Activated naive CD8-positive, alpha-beta T cell treated with anti-CD3 and anti-CD28 coated beads, Interleukin-2, amount 10 ng/mL, durations not matched to agents 7 days and 5 days (primary cell): ENCODE measurements at regions not wholly inside any gene's neighbourhood (a gene's known extent, or its start where the extent isn't known, plus 50 kb on each side); places are given as distances from the start of the nearest gene placed in this dataset.
"Not testable (repeated sequence)": the region's sequence is repeated elsewhere in the genome, so short reads cannot be mapped to it uniquely, and the experiment has no call there.

Experiments
- ATAC-seq: fragments of 150-1000 bp; cut with Tn5 transposase; one replicate; pipeline ENCODE4 v1.10.0; 2021; ENCODE audit warnings: low read depth, moderate library complexity
- POLR2A ChIA-PET: fragments of 350-600 bp; sonication (Branson Sonifier 250); formaldehyde crosslinking; loops from one replicate; lab custom pipeline; 2021; ENCODE audit warnings: antibody characterized with exemption; lab: Charles Lee
- DNase-seq: peaks from one replicate; pipeline ENCODE4 v3.0.0; 2021
- H3K27ac Mint-ChIP-seq: one replicate; pipeline ENCODE4 v1.8.0; 2022; ENCODE audit warnings: mild to moderate bottlenecking, mixed read lengths
- H3K27me3 Mint-ChIP-seq: one replicate; pipeline ENCODE4 v1.8.0; 2022; ENCODE audit warnings: mild to moderate bottlenecking, moderate library complexity, mixed read lengths
- H3K36me3 Mint-ChIP-seq: one replicate; pipeline ENCODE4 v1.8.0; 2021; ENCODE audit warnings: mild to moderate bottlenecking, mixed read lengths
- H3K4me1 Mint-ChIP-seq: one replicate; pipeline ENCODE4 v1.8.0; 2021; ENCODE audit warnings: mixed read lengths
- H3K4me3 Mint-ChIP-seq: one replicate; pipeline ENCODE4 v1.8.0; 2022; ENCODE audit warnings: mild to moderate bottlenecking, moderate library complexity, mixed read lengths
- H3K9me3 Mint-ChIP-seq: one replicate; pipeline ENCODE4 v1.8.0; 2021; ENCODE audit warnings: mixed read lengths

DNA sequence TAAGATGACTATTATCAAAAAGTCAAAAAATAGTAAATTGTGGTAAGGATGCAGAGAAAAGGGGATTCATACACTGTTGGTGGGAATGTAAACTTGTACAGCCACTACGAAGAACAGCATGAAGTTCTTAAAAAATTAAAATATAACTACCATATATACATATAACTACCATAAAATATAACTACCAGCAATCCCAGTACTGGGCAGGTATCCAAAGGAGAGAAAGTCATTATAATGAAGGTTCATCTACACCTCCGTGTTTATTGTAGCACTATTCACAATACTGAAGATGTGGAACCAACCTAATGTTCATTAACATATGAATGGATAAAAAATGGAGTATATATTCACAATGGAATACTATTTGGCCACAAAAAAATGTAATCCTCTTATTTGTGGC, 360.9 kb upstream of the CT83 start:
- Mint-ChIP-seq H3K27me3 (no peaks in the 10 kb centered on the region), H3K4me1 (no peaks in the 10 kb centered on the region), H3K9me3 (no peaks in the 10 kb centered on the region), H3K27ac (no peak overlapping the region), H3K4me3 (no peak overlapping the region), H3K36me3 (no peaks in the 10 kb centered on the region)
- POLR2A ChIA-PET = no interaction called here
- DNase-seq (no peak), ATAC-seq (no peak)

DNA sequence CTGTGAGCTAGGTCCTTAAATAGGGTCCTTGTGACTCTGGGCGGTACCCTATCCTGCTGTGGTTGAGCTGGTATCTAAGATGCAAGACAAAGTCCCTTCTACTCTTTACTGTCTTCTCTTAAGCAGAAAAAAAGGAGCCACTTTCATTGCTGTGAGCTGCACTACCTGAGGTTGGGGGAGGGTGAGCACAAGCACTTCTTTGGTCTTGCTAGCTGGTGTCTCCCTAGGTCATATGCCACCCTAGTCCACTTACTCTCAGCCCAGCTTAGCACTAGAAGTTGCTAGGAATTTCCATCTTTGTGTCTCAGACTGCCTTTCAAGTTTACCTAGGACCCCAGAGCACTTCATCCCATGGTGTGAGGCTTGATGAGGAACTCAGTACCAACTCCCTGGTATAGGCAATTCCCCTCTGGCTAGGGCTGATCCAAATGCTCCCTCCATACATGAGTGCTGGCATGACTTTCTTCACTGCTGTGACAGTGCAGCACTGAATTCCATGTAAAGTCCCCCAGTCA, 343.6 kb upstream of the CT83 start:
- H3K27ac Mint-ChIP-seq = no peak overlapping the region
- no peaks in the 10 kb centered on the region for H3K27me3 Mint-ChIP-seq
- POLR2A ChIA-PET = no interaction called here
- ATAC-seq = no peak
- no peak overlapping the region for H3K4me3 Mint-ChIP-seq
- H3K4me1 Mint-ChIP-seq = no peaks in the 10 kb centered on the region
- no peaks in the 10 kb centered on the region for H3K9me3 Mint-ChIP-seq
- no peaks in the 10 kb centered on the region for H3K36me3 Mint-ChIP-seq
- no peak for DNase-seq

DNA sequence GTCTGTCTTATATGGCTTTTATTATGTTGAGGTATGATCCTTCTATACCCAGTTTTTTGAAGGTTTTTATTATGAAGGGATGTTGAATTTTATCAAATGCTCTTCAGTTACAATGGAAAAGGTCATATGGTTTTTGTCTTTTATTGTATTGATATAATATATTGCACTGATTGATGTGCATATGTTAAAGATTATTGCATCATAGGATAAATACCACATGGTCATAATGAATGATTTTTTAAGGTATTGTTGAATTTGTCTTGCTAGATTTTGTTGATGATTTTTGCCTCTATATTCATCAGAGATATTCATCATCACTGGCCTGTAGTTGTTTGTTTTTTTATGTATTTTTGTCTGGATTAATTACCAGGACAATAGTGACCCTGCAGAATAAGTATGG, 339.2 kb upstream of the CT83 start:
- no peak overlapping the region for H3K27ac Mint-ChIP-seq
- H3K9me3 Mint-ChIP-seq = no peaks in the 10 kb centered on the region
- H3K36me3 Mint-ChIP-seq = no peaks in the 10 kb centered on the region
- H3K4me3 Mint-ChIP-seq = no peak overlapping the region
- H3K4me1 Mint-ChIP-seq = no peaks in the 10 kb centered on the region
- POLR2A ChIA-PET = no interaction called here
- no peaks in the 10 kb centered on the region for H3K27me3 Mint-ChIP-seq
- ATAC-seq (no peak), DNase-seq (no peak)

DNA sequence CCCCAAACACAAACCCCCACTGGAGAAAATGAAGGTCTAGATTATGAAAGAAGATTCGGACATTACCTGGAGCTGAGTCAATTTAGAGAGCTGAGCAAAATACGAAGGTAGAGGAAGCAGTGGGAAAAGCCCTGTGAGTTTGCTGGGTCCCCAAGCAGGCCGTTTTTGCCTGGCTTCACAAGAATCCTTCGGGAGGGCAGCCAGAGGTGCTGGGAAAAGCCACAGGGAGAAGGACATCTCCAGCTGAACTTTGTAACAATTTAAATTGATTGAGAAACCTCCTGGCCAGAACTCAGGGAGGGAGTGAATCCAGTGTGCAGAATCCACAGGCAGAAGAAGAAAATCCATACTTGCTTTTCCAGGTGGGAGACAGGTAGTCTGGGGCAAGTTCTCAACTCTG, 319.1 kb upstream of the CT83 start:
- H3K27me3 Mint-ChIP-seq = no peaks in the 10 kb centered on the region
- no peaks in the 10 kb centered on the region for H3K9me3 Mint-ChIP-seq
- POLR2A ChIA-PET = no interaction called here
- DNase-seq (no peak), ATAC-seq (no peak)
- no peaks in the 10 kb centered on the region for H3K36me3 Mint-ChIP-seq
- no peaks in the 10 kb centered on the region for H3K4me1 Mint-ChIP-seq
- no peak overlapping the region for H3K4me3 Mint-ChIP-seq
- no peak overlapping the region for H3K27ac Mint-ChIP-seq

DNA sequence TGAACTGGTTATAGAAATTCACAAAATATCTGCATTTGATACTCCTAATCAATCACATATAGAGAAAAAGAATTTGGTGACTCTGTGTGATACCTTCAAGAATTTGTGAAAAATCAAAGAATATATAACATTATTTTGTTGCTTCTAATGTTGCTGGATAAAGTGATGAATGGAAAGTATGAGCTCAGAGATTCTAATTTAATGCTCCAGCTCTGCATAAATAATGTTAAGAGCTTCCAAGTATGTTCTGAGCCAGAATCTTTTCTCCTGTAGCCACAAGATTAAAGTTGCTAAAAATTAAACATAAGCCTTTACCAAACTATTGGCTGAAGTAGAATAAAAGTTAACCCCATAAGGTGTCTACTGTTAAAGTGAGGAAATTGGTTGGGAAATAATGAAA, 294.7 kb upstream of the CT83 start:
- no peak for DNase-seq
- no peak for ATAC-seq
- H3K4me1 Mint-ChIP-seq = no peaks in the 10 kb centered on the region
- no peaks in the 10 kb centered on the region for H3K36me3 Mint-ChIP-seq
- H3K9me3 Mint-ChIP-seq = no peaks in the 10 kb centered on the region
- POLR2A ChIA-PET = no interaction called here
- H3K4me3 Mint-ChIP-seq = no peak overlapping the region
- H3K27me3 Mint-ChIP-seq = no peaks in the 10 kb centered on the region
- no peak overlapping the region for H3K27ac Mint-ChIP-seq

DNA sequence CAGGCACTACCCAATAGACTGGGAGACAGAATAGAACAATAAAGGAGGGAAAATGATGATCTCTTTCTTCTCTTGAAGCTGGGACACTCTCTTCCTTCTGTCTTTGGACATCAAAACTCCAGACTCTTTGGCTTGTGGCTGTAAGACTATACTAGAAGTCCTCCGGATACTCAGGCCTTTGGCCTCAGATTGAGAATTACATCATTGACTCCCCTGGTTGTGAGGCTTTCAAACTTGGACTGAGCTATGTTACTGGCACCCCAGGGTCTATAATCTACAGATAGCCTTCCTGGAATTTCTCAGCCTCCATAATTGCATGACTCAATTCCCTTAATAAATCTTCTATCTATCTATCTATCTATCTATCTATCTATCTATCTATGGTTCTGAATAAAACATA, 294.2 kb upstream of the CT83 start:
- H3K4me3 Mint-ChIP-seq = no peak overlapping the region
- H3K9me3 Mint-ChIP-seq = no peaks in the 10 kb centered on the region
- H3K36me3 Mint-ChIP-seq = no peaks in the 10 kb centered on the region
- no peaks in the 10 kb centered on the region for H3K27me3 Mint-ChIP-seq
- ATAC-seq (no peak), DNase-seq (no peak)
- no peak overlapping the region for H3K27ac Mint-ChIP-seq
- no peaks in the 10 kb centered on the region for H3K4me1 Mint-ChIP-seq
- POLR2A ChIA-PET = no interaction called here

DNA sequence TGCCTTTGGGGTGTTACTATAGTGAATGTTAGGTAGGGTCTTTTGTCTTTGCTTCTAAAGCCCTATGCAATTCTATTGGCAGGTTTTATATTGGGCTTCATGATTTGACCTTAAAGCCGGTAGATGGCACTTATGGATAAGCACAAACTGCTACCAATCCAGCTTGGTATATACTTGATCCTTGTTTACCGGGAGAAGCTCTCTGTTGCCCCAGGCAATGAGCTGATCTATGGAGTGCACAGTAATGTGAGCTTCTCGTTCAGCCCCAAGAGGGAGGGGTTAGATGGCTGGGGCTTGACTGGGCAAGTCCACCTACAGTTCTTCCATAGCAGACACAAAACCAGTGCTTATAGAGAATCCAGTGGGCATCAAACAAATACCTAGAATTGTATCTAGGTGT, 287.2 kb upstream of the CT83 start:
- peaks cover 2% of the 10 kb centered on the region for H3K9me3 Mint-ChIP-seq
- H3K36me3 Mint-ChIP-seq = no peaks in the 10 kb centered on the region
- ATAC-seq (no peak), DNase-seq (no peak)
- no peaks in the 10 kb centered on the region for H3K4me1 Mint-ChIP-seq
- no peaks in the 10 kb centered on the region for H3K27me3 Mint-ChIP-seq
- H3K27ac Mint-ChIP-seq = no peak overlapping the region
- POLR2A ChIA-PET = no interaction called here
- no peak overlapping the region for H3K4me3 Mint-ChIP-seq

DNA sequence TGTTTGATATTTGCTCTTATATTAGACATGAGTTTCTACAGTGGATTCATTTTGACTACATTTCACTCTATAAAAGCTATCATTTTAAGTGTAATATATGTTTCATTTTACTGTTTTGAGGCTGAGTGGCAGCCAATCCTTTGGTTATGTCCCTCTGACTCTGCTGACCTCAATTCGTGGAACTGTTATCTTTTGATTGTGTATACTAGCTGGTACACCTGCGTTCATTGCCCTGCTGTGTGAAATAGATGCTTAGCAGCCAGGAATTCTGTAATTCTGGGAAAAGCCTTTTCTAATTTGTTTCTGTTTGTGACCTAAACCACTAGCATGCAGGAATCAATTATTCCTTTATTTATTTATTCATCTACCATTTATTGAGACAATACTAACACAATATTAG, 269.4 kb upstream of the CT83 start:
- DNase-seq (no peak), ATAC-seq (no peak)
- no peak overlapping the region for H3K27ac Mint-ChIP-seq

DNA sequence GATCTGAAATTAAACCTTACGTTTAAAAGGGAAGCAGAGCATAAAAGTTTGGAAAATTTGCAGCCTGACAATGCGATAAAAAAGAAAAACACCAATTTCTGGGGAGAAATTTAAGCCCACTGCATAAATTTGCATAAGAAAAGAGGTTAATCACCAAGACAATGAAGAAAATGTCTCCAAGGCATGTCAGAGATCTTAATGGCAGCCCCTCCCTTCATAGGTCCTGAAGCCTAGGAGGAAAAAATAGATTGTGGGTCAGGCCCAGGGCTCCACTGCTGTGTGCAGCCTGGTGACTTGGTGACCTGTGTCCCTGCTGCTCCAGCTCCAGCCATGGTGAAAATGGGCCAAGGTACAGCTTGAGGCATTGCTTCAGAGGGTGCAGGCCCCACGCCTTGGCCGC, 264.0 kb upstream of the CT83 start:
- Mint-ChIP-seq H3K4me3 (no peak overlapping the region), H3K27me3 (no peaks in the 10 kb centered on the region), H3K27ac (no peak overlapping the region), H3K36me3 (no peaks in the 10 kb centered on the region), H3K9me3 (no peaks in the 10 kb centered on the region), H3K4me1 (no peaks in the 10 kb centered on the region)
- ATAC-seq (no peak), DNase-seq (no peak)
- POLR2A ChIA-PET = no interaction called here

More for the DNA sequence above, 269.4 kb upstream of the CT83 start:
- no peaks in the 10 kb centered on the region for H3K9me3 Mint-ChIP-seq
- no peaks in the 10 kb centered on the region for H3K27me3 Mint-ChIP-seq
- no peaks in the 10 kb centered on the region for H3K4me1 Mint-ChIP-seq
- H3K36me3 Mint-ChIP-seq = no peaks in the 10 kb centered on the region
- H3K4me3 Mint-ChIP-seq = no peak overlapping the region
- POLR2A ChIA-PET = no interaction called here

DNA sequence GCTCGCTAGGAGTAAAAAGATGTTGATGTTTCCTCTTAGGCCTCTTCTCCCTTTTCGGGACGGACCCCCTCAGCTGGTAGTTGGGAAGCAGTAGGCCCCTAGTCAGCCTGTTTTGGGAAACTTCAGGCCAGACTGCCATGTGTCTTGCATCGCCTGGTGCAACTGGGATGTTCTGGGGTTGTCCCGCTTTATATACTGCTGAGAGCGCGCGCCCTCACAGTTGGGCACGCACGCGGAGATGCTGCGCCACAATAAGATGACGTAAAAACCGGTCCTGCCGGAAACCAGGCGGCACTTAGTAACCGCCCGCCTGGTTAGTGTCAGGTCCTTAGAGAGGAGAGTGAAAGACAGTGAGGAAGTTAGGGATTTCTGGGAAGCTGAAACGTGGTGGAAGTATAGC, 231.3 kb upstream of the CT83 start:
- no peaks in the 10 kb centered on the region for H3K36me3 Mint-ChIP-seq

DNA sequence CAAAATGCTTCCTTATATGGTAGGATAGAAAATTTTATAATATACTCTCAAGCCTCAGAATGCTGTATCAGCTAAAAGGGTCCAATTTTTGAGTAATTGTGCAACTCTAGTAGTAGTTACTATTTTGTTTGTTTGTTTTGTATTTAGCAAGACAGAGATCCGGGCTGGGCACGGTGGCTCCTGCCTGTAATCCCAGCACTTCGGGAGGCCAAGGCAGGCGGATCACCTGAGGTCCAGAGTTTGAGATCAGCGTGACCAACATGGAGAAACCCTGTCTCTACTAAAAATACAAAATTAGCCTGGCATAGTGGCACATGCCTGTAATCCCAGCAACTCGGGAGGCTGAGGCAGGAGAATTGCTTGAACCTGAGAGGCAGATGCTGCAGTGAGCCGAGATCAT, 216.8 kb upstream of the CT83 start:
- DNase-seq, H3K4me3 Mint-ChIP-seq, H3K9me3 Mint-ChIP-seq, H3K4me1 Mint-ChIP-seq, POLR2A ChIA-PET, H3K27me3 Mint-ChIP-seq, H3K36me3 Mint-ChIP-seq, H3K27ac Mint-ChIP-seq, ATAC-seq: not testable (repeated sequence)

More for the DNA sequence above, 231.3 kb upstream of the CT83 start:
- H3K9me3 Mint-ChIP-seq = no peaks in the 10 kb centered on the region
- H3K27me3 Mint-ChIP-seq = no peaks in the 10 kb centered on the region
- POLR2A ChIA-PET = no interaction called here
- DNase-seq = no peak
- no peak overlapping the region for H3K4me3 Mint-ChIP-seq
- no peak overlapping the region for H3K27ac Mint-ChIP-seq
- no peaks in the 10 kb centered on the region for H3K4me1 Mint-ChIP-seq
- no peak for ATAC-seq

DNA sequence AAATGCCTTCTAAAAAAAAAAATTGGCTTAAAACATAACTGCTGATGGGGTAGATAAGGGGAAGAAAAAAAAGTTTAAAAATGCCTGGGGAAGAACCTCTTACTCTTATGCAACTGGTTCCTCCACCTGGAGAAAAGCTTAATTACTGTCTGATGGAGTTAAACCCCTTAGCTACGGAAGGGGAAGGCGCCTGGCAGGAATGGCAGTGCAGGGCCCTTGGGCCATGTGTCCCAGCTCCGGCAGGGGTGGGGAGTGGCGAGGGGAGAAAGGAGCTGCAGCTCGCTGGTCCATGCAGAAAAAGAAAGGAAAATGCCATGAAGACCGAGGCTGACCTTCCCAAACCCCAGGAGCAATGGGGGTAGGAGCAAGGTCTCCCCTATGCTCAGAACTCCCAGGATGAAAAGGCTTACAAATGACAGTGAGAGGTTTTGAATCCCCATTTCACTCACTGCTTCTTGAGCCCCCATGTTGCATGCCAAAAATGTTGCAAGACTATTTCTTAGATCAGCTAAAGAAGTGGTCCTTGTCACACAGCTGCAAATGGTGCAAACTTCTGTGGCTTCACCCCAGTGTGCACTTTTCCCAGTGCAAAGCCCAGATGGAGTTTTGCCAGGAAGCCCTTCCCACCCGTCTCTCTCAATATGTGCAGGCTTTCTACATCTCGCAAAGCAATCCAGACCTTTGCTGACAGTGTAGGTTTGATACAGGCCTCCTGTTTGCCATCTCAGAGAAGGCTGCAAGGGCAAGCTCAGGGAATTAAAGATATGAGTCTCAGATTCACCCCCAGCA, 204.8 kb upstream of the CT83 start:
- ATAC-seq (no peak), DNase-seq (no peak)
- H3K27me3 Mint-ChIP-seq = no peaks in the 10 kb centered on the region
- no peaks in the 10 kb centered on the region for H3K4me1 Mint-ChIP-seq
- no peaks in the 10 kb centered on the region for H3K9me3 Mint-ChIP-seq
- no peak overlapping the region for H3K27ac Mint-ChIP-seq
- H3K4me3 Mint-ChIP-seq = no peak overlapping the region
- no peaks in the 10 kb centered on the region for H3K36me3 Mint-ChIP-seq
- POLR2A ChIA-PET = no interaction called here

DNA sequence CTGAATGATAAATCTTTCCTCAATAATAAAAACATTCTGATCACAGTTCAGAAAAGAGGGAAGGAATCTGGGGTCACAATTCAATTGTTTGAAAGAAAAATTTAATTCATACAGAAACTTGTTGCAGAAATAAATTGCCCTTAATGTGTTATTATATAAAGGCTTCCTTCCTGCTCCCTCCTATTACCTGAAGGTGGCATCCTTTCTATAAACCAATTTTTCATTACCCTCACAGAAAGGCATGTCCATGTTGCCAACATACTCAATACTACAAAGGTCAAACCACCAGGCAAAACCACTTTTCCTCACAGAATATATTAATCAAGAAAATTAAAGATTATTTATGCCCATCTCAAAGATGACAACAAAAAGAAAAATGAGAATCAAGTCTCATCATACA, 194.3 kb upstream of the CT83 start:
- DNase-seq = no peak
- Mint-ChIP-seq H3K4me3 (no peak overlapping the region), H3K27me3 (no peaks in the 10 kb centered on the region), H3K27ac (no peak overlapping the region), H3K36me3 (no peaks in the 10 kb centered on the region), H3K9me3 (no peaks in the 10 kb centered on the region), H3K4me1 (no peaks in the 10 kb centered on the region)
- no peak for ATAC-seq
- POLR2A ChIA-PET = no interaction called here

DNA sequence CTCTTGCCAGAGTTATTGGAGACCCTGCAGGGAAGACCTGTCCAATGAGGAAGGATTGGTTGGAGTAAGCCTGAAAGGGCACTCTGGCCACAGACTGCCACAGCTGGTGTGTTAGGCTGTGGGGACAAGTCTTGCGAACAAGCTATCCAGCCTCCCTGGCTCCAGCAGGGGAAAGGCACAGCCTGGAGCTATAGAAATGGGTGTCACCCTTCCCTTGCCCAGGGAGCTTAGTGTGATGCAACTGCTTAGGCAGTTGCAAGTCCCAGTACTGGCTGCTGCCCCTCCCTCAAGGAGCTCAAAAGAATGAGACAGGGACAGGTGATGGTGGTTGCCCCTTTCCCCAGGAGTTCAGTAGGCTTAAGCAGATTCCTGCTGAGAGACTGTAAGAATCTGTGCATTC, 165.7 kb upstream of the CT83 start:
- ATAC-seq (no peak), DNase-seq (no peak)
- no peak overlapping the region for H3K27ac Mint-ChIP-seq
- no peaks in the 10 kb centered on the region for H3K27me3 Mint-ChIP-seq
- no peaks in the 10 kb centered on the region for H3K36me3 Mint-ChIP-seq
- H3K4me3 Mint-ChIP-seq = no peak overlapping the region
- POLR2A ChIA-PET = no interaction called here
- no peaks in the 10 kb centered on the region for H3K4me1 Mint-ChIP-seq
- H3K9me3 Mint-ChIP-seq = no peaks in the 10 kb centered on the region
